H9 (cell line): ENCODE measurements at regions not wholly inside any gene's neighbourhood (a gene's known extent, or its start where the extent isn't known, plus 50 kb on each side); places are given as distances from the start of the nearest gene placed in this dataset.

Source experiments
- DNase-seq: peaks from one replicate; pipeline ENCODE4 v3.0.0-alpha.2; 2017
- H2AFZ ChIP-seq: one replicate; pipeline ENCODE4 v1.6.1; 2013; ENCODE audit warnings: mild to moderate bottlenecking, low read length, control low read depth, moderate library complexity
- H2AK5ac ChIP-seq: 2 replicates; pipeline ENCODE4 v1.6.1; 2013; ENCODE audit warnings: low read length, control low read depth, mixed read lengths; ENCODE audit not compliant: insufficient read length
- H2BK120ac ChIP-seq: one replicate; pipeline ENCODE4 v1.6.1; 2013; ENCODE audit warnings: low read depth, mild to moderate bottlenecking, low read length, control low read depth, inconsistent platforms; ENCODE audit not compliant: poor library complexity, severe bottlenecking
- H2BK12ac ChIP-seq: 2 replicates; pipeline ENCODE4 v1.6.1; 2013; ENCODE audit warnings: low read length, control low read depth, mixed read lengths, low read depth; ENCODE audit not compliant: insufficient read length
- H2BK15ac ChIP-seq: 2 replicates; pipeline ENCODE4 v1.6.1; 2013; ENCODE audit warnings: low read depth, low read length, control low read depth
- H2BK20ac ChIP-seq: one replicate; pipeline ENCODE4 v1.6.1; 2013; ENCODE audit warnings: low read depth, mild to moderate bottlenecking, low read length, control low read depth, inconsistent platforms; ENCODE audit not compliant: poor library complexity, severe bottlenecking
- H2BK5ac ChIP-seq: 2 replicates; pipeline ENCODE4 v1.6.1; 2013; ENCODE audit warnings: low read length, control low read depth, mixed read lengths; ENCODE audit not compliant: insufficient read length
- H3K14ac ChIP-seq: 2 replicates; pipeline ENCODE4 v1.6.1; 2013; ENCODE audit warnings: low read length, control low read depth; ENCODE audit not compliant: insufficient read depth
- H3K18ac ChIP-seq: 2 replicates; pipeline ENCODE4 v1.6.1; 2013; ENCODE audit warnings: low read depth, mild to moderate bottlenecking, mixed read lengths, low read length, control low read depth; ENCODE audit not compliant: insufficient read length
- H3K23ac ChIP-seq: 2 replicates; pipeline ENCODE4 v1.6.1; 2013; ENCODE audit warnings: low read length, control low read depth, mixed read lengths, low read depth; ENCODE audit not compliant: insufficient read length
- H3K23me2 ChIP-seq: 2 replicates; pipeline ENCODE4 v1.6.1; 2013; ENCODE audit warnings: low read depth, mild to moderate bottlenecking, mixed read lengths, low read length, control low read depth; ENCODE audit not compliant: insufficient read length, poor library complexity, severe bottlenecking
- H3K27ac ChIP-seq: 2 replicates; pipeline ENCODE4 v1.5.1; 2013; ENCODE audit warnings: low read length, control low read depth, mixed read lengths, low read depth; ENCODE audit not compliant: insufficient read length
- H3K27me3 ChIP-seq: 2 replicates; pipeline ENCODE4 v1.6.1; 2013; ENCODE audit warnings: low read length, control low read depth, inconsistent platforms; ENCODE audit not compliant: insufficient read depth
- H3K4ac ChIP-seq: 2 replicates; pipeline ENCODE4 v1.6.1; 2013; ENCODE audit warnings: low read depth, mild to moderate bottlenecking, control low read depth, inconsistent platforms, low read length, moderate library complexity
- H3K4me1 ChIP-seq: 2 replicates; pipeline ENCODE4 v1.6.1; 2013; ENCODE audit warnings: low read length, control low read depth, inconsistent platforms; ENCODE audit not compliant: insufficient read depth
- H3K4me2 ChIP-seq: 2 replicates; pipeline ENCODE4 v1.6.1; 2013; ENCODE audit warnings: low read length, control low read depth, mixed read lengths; ENCODE audit not compliant: insufficient read length, insufficient read depth
- H3K56ac ChIP-seq: 2 replicates; pipeline ENCODE4 v1.6.1; 2013; ENCODE audit warnings: low read depth, mild to moderate bottlenecking, mixed read lengths, low read length, control low read depth; ENCODE audit not compliant: insufficient read length
- H3K79me1 ChIP-seq: 2 replicates; pipeline ENCODE4 v1.6.1; 2013; ENCODE audit warnings: low read depth, mild to moderate bottlenecking, moderate library complexity, low read length, control low read depth, inconsistent platforms; ENCODE audit not compliant: insufficient read depth, poor library complexity, severe bottlenecking
- H3K79me2 ChIP-seq: 2 replicates; pipeline ENCODE4 v1.6.1; 2013; ENCODE audit warnings: low read length, control low read depth, inconsistent platforms; ENCODE audit not compliant: insufficient read depth
- H3K9ac ChIP-seq: 2 replicates; pipeline ENCODE4 v1.6.1; 2013; ENCODE audit warnings: low read length, control low read depth, mixed read lengths; ENCODE audit not compliant: insufficient read length; ENCODE audit errors: extremely low read depth
- H3K9me3 ChIP-seq: one replicate; pipeline ENCODE4 v1.6.1; 2013; ENCODE audit warnings: low read depth, low read length, inconsistent platforms; ENCODE audit not compliant: control insufficient read depth
- H3T11ph ChIP-seq: one replicate; pipeline ENCODE4 v1.6.1; 2013; ENCODE audit warnings: mild to moderate bottlenecking, low read length, control low read depth, inconsistent platforms
- H4K20me1 ChIP-seq: one replicate; pipeline ENCODE4 v1.6.1; 2013; ENCODE audit not compliant: control insufficient read depth, insufficient read length, insufficient read depth
- H4K5ac ChIP-seq: 2 replicates; pipeline ENCODE4 v1.6.1; 2013; ENCODE audit warnings: low read depth, mild to moderate bottlenecking, mixed read lengths, low read length, control low read depth; ENCODE audit not compliant: insufficient read length
- H4K8ac ChIP-seq: replicated peaks from 2 replicates; pipeline ENCODE4 v1.6.1; 2013; ENCODE audit warnings: low read length, control low read depth, mixed read lengths, low read depth; ENCODE audit not compliant: insufficient read length
- H4K91ac ChIP-seq: 2 replicates; pipeline ENCODE4 v1.6.1; 2013; ENCODE audit warnings: low read depth, mild to moderate bottlenecking, moderate library complexity, mixed read lengths, low read length, control low read depth; ENCODE audit not compliant: insufficient read length
- H3K27ac Mint-ChIP-seq, 3 experiments: 2 replicates in 2 of 3; 3 replicates in 1 of 3; pipeline ENCODE4 v1.8.0; 2020 to 2021; ENCODE audit warnings: mixed read lengths in 3 of 3, mild to moderate bottlenecking in 1 of 3, moderate library complexity in 1 of 3
- H3K27me3 Mint-ChIP-seq: 2 replicates; pipeline ENCODE4 v1.8.0; 2021; ENCODE audit warnings: low read depth, mild to moderate bottlenecking, moderate library complexity, mixed read lengths
- H3K36me3 Mint-ChIP-seq, 3 experiments: 2 replicates in 2 of 3; 3 replicates in 1 of 3; pipeline ENCODE4 v1.8.0; 2020 to 2021; ENCODE audit warnings: low read depth in 3 of 3, mixed read lengths in 3 of 3; ENCODE audit not compliant: insufficient read depth in 1 of 3
- H3K4me1 Mint-ChIP-seq, 2 experiments: 2 replicates each; pipeline ENCODE4 v1.8.0; 2020; ENCODE audit warnings: mixed read lengths in 2 of 2
- H3K4me3 Mint-ChIP-seq, 2 experiments: 2 replicates in 1 of 2; 3 replicates in 1 of 2; pipeline ENCODE4 v1.8.0; 2020 to 2021; ENCODE audit warnings: mild to moderate bottlenecking in 2 of 2, mixed read lengths in 2 of 2, moderate library complexity in 1 of 2
- H3K9me3 Mint-ChIP-seq, 2 experiments: 2 replicates in 1 of 2; 3 replicates in 1 of 2; pipeline ENCODE4 v1.8.0; 2020; ENCODE audit warnings: mild to moderate bottlenecking in 2 of 2, mixed read lengths in 2 of 2, moderate library complexity in 1 of 2
- WGBS: extraction: QIAGEN DNeasy Blood & Tissue Kit; methylation state at CpG from one replicate; pipeline ENCODE4 v1.1.7; 2013; ENCODE audit warnings: missing lambda C conversion rate, low lambda C conversion rate, mixed read lengths; ENCODE audit not compliant: insufficient read length; ENCODE audit errors: extremely low coverage; 5-methylcytosine and 5-hydroxymethylcytosine counted together
- TF ChIP-seq, protein P1 (sequence below): fragments of 200-600 bp; sonication (generic); conservative IDR thresholded peaks from 3 replicates; pipeline ENCODE4 v1.8.0; 2021; ENCODE audit warnings: antibody characterized with exemption, mild to moderate bottlenecking

DNA sequence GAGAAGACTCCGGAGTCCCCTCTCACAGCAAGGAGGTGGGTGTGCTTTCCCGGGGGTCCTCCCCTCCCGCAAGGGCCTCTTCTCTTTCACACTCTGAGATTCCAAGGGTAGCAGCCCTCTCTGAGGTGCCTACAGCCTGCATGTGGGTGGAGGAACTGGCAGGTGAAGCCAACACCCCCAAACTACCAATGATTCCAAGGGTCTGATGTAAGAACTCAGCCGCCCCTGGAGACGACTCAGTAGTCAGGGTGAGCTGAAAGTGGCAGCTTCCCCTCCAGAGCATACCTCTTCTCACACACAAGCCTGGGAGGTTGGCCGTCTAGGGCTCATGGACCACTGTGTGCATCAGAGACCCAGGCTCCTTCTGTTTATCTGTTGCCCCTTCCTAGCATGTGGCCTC lies 66.1 kb downstream of the TSPAN17 start:
- H3K27ac ChIP-seq, result no peak overlapping the region
- Mint-ChIP-seq H3K4me1 (peaks cover 25 to 34% of the 10 kb centered on the region in 2 experiments), H3K4me3 (no peak overlapping the region; a peak in 1 of 5 replicates), H3K9me3 (peaks cover 15 to 18% of the 10 kb centered on the region in 2 experiments), H3K27me3 (peaks cover 19% of the 10 kb centered on the region), H3K27ac (no peak overlapping the region), H3K36me3 (peaks cover 4 to 9% (median 8%) of the 10 kb centered on the region in 3 experiments; a peak in 5 of 7 replicates)
- H3K4me2 ChIP-seq, result no peak overlapping the region
- no peak overlapping the region for H3K14ac ChIP-seq
- H3K23me2 ChIP-seq, result no peaks in the 10 kb centered on the region
- H4K8ac ChIP-seq, result no peak overlapping the region
- no peak overlapping the region for H3K23ac ChIP-seq
- H3T11ph ChIP-seq, result no peak overlapping the region
- no peak overlapping the region for H3K4ac ChIP-seq
- TF ChIP-seq, protein P1, sequence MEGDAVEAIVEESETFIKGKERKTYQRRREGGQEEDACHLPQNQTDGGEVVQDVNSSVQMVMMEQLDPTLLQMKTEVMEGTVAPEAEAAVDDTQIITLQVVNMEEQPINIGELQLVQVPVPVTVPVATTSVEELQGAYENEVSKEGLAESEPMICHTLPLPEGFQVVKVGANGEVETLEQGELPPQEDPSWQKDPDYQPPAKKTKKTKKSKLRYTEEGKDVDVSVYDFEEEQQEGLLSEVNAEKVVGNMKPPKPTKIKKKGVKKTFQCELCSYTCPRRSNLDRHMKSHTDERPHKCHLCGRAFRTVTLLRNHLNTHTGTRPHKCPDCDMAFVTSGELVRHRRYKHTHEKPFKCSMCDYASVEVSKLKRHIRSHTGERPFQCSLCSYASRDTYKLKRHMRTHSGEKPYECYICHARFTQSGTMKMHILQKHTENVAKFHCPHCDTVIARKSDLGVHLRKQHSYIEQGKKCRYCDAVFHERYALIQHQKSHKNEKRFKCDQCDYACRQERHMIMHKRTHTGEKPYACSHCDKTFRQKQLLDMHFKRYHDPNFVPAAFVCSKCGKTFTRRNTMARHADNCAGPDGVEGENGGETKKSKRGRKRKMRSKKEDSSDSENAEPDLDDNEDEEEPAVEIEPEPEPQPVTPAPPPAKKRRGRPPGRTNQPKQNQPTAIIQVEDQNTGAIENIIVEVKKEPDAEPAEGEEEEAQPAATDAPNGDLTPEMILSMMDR, result no peak
- no peak overlapping the region for H4K5ac ChIP-seq
- H4K20me1 ChIP-seq, result no peaks in the 10 kb centered on the region
- no CpG with 5 or more reads among the region's 6 CpGs for WGBS
- H3K4me1 ChIP-seq, result peaks cover 5% of the 10 kb centered on the region; the same call in 1 of the 2 replicates
- no peak overlapping the region for H3K18ac ChIP-seq
- no peak overlapping the region for H2BK15ac ChIP-seq
- no peaks in the 10 kb centered on the region for H3K79me2 ChIP-seq
- H3K79me1 ChIP-seq, result no peaks in the 10 kb centered on the region
- no peak for DNase-seq
- no peak overlapping the region for H3K9ac ChIP-seq
- no peak overlapping the region for H3K56ac ChIP-seq
- no peaks in the 10 kb centered on the region for H3K27me3 ChIP-seq
- no peaks in the 10 kb centered on the region for H3K9me3 ChIP-seq
- no peak overlapping the region for H2BK12ac ChIP-seq
- no peak overlapping the region for H2BK120ac ChIP-seq
- H2AFZ ChIP-seq, result no peak overlapping the region
- no peak overlapping the region for H2BK20ac ChIP-seq
- H2BK5ac ChIP-seq, result no peak overlapping the region
- no peak overlapping the region for H4K91ac ChIP-seq
- no peak overlapping the region for H2AK5ac ChIP-seq
